ENCODE measurements at regions not wholly inside any gene's neighbourhood (a gene's known extent, or its start where the extent isn't known, plus 50 kb on each side); places are given as distances from the start of the nearest gene placed in this dataset.

GRCh38 chr1:10867138-10867721 is 70.8 kb upstream of the CASZ1 start (continued):
- TF ChIP-seq CTCF (IDR thresholded peaks at IDR 0.05; ENCODE audit: control extremely low read depth in 1 of 3, insufficient read depth in 1 of 3, low read depth in 1 of 3, low read length in 3 of 3) = peak; percentile 56 to 76 (median 71)
- TF ChIP-seq, protein P1, sequence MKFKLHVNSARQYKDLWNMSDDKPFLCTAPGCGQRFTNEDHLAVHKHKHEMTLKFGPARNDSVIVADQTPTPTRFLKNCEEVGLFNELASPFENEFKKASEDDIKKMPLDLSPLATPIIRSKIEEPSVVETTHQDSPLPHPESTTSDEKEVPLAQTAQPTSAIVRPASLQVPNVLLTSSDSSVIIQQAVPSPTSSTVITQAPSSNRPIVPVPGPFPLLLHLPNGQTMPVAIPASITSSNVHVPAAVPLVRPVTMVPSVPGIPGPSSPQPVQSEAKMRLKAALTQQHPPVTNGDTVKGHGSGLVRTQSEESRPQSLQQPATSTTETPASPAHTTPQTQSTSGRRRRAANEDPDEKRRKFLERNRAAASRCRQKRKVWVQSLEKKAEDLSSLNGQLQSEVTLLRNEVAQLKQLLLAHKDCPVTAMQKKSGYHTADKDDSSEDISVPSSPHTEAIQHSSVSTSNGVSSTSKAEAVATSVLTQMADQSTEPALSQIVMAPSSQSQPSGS (IDR thresholded peaks at IDR 0.05; ENCODE audit: low read length) = no peak
- no peak for TF ChIP-seq KDM1A (IDR thresholded peaks at IDR 0.05; ENCODE audit: borderline replicate concordance, low read length)
- no peak for TF ChIP-seq SIRT6 (IDR thresholded peaks at IDR 0.05; ENCODE audit: low read length)
- TF ChIP-seq TCF12 (IDR thresholded peaks at IDR 0.05; ENCODE audit: low read depth, low read length) = no peak
- no peak for TF ChIP-seq RBBP5 (IDR thresholded peaks at IDR 0.05; ENCODE audit: borderline replicate concordance, low read depth, low read length)
- TF ChIP-seq SP2 (IDR thresholded peaks at IDR 0.05; ENCODE audit: low read length) = no peak
- TF ChIP-seq ZNF274 (IDR thresholded peaks at IDR 0.05; ENCODE audit: borderline replicate concordance, extremely low read depth, low read length) = no peak
- no peak for TF ChIP-seq EZH2 (IDR thresholded peaks at IDR 0.05; ENCODE audit: low read depth, low read length, severe bottlenecking)
- no peak for TF ChIP-seq POLR2AphosphoS5 (IDR thresholded peaks at IDR 0.05; ENCODE audit: low read depth, low read length)
- no peak for TF ChIP-seq TBP (IDR thresholded peaks at IDR 0.05; ENCODE audit: low read depth, low read length)
- TF ChIP-seq CHD2 (IDR thresholded peaks at IDR 0.05; ENCODE audit: low read length) = no peak

All from H1 (cell line).